HG03469 (cell line): ENCODE measurements at regions not wholly inside any gene's neighbourhood (a gene's known extent, or its start where the extent isn't known, plus 50 kb on each side); places are given as distances from the start of the nearest gene placed in this dataset.
"Not testable (repeated sequence)": the region's sequence is repeated elsewhere in the genome, so short reads cannot be mapped to it uniquely, and the experiment has no call there.

ENCODE experiments used
- ATAC-seq: cut with Tn5 transposase; IDR thresholded peaks from one replicate; pipeline ENCODE4 v1.9.1; 2021; ENCODE audit warnings: mild to moderate bottlenecking, moderate library complexity, moderate number of reproducible peaks; ENCODE audit not compliant: unreplicated experiment

DNA sequence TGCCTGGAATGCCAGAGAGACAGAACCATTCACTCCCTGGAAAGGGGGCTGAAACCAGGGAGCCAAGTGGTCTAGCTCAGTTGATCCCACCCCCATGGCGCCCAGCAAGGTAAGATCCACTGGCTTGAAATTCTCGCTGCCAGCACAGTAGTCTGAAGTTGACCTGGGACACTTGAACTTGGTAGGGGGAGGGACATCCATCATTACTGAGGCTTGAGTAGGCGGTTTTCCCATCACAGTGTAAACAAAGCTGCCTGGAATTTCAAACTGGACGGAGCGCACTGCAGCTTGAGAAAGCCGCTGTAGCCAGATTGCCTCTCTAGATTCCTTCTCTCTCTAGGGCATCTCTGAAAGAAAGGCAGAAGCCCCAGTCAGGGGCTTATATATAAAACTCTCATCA, 310.7 kb upstream of the DPPA4 start:
- no peak for ATAC-seq

DNA sequence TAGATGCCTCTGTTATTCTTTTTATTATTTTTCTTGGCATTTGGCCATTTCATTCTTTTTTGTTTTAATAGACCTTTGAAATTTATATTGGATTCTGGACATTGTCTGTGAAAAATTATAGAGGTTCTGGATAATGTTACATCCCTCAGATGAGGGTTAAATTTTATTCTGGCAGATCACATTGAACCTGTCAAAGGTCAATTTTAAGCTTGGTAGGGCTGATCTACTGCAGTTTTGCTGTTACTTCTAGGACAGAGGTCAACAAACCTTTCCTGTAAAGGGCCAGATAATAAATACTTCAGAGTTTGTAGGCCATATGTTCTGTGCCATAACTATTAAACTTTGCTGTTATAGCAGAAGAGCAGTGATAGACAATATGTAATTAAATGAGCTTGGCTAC, 318.9 kb upstream of the DPPA4 start:
- ATAC-seq: no peak

DNA sequence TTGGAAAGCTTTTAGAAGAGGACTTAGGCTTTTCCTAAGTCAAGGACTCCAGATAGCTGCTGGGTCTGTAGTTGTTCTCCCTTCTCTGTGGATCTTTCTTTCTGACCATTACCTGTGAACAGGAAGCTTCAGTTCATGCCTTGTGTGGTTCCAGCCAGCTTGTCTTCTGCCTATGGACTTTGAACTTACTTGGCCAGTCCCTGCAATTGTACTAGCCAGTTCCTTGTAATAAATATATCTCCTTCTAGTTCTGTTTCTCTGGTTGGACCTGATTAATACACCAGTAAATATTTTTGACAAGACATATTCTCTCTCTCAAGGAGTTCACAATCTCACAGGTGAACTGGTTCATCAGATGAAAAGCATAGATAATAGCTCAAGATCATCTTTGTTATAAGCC, 341.3 kb upstream of the DPPA4 start:
- no peak for ATAC-seq

DNA sequence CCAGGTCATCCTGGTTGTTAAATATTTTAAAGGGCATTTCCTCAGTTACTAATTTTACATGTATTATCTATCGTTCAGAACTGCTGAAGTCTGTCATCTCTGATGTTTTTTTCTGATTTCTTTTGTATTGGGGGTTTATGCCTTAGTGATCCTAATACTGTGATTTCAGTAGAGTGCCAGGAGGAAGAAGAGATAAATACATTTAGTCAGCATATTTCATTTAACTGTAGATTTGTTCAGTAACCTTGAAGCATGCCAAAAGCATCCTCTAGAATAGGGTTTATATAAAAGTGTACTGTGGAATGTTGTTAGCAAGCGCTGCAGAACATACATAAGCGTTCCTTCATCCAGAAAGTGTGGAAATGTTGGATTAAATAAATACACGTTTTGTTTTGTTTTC, 342.3 kb upstream of the DPPA4 start:
- no peak for ATAC-seq

DNA sequence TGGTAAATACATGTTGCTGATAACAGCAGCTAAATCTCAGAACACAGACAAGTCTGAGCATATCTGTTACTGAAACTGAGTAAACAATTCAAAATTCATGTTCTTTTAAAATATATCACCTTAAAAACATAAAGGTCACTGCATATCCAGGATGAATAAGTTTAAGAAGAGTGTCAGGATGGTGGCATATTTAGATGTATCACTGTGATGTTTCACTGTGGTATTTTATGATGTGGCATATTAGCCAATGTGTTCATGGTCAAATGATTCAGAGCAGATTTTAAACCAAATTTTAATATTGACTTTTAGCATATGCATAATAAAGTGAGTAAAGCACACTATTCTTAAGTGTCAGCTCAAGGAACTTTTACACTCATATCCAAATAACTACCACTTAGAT, 346.4 kb upstream of the DPPA4 start:
- ATAC-seq: no peak

DNA sequence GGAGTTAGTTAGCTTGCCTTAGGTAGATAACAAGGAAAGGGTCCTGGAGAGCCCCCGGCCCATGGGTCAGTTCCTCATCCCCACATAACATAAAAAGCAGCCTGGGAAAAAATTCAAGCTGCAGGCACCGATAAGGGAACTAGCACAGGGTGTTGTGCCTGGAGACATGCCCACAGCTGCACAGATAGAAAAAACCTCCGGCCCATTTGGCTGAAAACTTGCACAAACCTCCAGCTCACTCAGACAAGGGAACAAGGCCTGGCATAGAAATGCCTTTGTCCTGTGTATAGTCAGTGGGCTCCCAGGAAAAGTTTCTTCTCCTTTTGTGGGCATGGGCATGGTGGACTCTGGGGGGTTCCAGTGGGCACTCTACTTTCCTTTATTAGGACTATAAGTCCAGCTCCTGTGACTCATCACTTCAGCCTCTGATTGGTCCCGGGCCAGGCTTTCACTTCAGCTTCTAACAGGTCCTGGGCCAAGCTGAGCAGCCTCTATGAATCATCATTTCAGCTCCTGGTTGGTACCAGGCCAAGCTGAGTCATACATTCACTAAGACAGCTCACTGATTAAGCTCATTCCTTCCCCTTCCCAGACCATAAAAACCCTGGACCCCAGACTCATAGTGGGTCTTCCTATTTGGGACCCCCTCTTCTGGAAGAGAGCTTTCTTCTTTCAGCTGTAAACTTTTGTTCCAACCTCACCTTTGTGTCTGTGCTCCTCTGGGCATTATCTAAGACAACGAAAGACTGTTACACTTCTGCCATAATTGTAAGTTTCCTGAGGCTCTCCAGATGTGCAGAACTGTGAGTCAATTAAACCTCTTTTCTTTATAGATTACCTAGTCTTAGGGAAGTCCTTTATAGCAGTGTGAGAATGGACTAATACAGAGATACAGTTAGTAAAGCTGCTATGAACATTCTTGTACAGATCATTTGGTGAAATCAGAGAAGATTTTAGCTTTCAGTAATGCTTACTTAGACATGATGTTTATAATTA, 348.0 kb upstream of the DPPA4 start:
- ATAC-seq: no peak

DNA sequence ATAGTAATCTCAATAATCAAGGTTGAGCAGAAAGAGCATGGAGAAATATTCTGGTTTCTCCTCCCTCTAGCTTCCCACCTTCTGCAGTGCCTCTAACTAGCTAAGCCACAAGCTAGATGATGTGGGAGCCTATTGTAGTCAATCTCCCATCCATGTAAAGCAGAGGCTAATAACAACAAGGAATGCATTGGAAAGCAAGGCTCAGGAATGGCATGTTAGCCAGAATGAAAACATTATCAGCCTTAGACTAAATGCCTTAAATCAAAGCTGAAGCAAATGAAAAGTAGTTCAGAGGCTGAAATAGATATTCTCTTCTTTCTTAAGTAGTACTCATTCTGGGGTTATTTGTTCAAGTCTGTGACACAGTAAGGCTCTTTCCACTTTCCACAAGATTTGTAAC, 350.3 kb upstream of the DPPA4 start:
- no peak for ATAC-seq

DNA sequence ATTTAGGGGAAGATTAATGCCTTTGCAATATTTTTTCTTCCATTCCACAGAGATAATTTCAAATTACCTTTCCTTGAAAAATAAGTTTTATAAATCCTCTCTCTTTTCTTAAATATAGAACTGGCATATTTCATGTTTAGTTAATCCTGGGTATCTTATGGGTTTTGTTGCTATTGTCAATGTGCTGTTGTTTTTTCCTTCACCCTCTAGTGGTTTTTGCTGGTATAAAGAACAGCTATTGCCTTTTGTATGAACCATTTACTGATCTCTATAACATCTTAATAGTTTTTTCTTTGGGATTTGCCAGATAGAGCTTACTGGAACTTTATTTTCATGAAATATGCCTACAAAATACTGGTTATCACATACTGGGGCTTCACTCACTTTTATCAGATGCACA, 359.6 kb upstream of the DPPA4 start:
- no peak for ATAC-seq

DNA sequence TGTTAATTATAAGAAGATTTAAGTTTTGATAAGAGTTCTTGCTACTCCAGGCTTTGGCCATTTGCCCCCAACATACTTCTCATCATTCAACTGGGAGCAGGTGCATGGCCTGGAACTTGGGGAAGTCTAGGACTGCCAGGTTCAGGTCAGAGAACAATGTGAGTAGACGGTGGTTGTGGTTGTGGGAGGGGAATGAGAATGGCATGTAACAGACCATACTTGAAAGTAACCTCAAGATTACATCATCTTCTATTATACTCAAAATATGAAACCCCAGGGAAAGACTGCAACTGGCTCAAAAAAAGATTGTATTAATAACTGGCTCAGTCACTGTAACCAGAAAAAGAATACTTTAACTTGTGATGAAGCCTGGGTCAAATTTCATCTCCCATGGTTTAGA, 364.9 kb upstream of the DPPA4 start:
- no peak for ATAC-seq

DNA sequence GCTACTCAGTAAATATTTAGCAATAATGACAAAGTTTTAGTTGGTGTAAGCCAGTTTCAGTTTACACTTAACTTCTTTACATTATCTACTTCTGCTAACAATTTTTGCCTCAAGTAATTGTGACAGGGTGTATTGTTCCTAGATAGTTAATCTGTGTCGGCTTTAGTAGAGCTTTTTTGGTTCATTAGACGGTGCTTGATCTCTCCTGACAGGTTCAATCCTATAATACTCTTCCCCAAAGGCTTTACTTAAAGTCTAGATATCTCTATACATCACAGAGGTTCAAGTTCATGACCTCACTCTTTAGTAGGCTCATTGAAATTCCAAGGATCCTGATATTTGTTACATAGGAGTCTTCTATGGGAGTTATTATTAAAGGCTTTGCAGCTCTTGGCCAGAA, 365.6 kb upstream of the DPPA4 start:
- no peak for ATAC-seq

DNA sequence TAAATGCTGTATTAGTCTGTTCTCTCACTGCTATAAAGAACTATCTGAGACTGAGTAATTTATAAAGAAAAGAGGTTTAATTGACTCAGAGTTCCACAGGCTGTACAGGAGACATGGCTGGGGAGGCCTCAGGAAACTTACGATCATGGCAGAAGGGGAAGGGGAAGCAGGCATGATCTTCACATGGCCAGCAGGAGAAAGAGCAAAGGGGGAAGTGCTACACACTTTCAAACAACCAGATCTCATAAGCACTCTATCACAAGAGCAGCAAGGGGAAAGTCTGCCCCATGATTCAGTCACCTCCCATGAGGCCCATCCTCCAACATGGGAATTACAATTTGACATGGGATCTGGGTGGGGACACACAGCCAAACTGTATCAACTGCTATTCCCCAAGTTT, 367.8 kb upstream of the DPPA4 start:
- not testable (repeated sequence) for ATAC-seq

DNA sequence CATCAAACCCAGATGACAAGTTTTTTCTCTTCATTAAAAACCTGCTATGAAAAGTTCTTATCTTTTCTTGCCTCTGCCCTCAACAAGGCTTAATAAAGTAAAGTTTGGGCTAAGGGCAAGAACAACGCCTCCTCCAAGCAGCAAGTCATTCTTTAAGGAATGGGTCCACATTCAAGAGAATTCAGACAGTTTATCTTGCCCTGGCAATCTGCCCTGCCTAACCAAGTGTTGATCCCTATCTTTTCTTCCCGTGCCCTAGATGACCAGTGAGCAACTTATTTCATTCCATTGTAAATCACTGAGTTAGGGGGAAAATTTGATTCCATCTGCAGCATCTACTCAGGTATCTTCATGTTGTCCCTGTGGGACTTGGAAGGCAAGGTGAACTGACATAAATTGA, 370.3 kb upstream of the DPPA4 start:
- no peak for ATAC-seq

DNA sequence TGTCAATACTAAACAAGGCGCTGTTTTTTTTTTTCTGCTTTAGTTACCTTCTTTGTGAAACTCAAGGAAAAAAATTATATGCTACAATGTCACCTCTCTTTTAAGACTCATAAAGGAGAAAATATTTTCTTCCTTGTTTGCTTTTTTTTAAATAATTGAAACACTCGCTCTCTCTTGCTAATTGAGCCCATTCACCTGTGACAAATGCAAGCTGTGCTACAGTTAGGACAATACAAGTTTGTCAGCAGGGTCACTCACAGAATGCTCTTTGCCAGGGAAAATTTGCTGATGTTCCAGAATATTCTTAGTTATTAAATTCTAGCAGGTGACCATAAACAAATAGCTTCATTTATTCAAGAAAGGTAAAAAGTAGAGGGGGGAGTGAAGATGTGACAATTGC, 375.9 kb upstream of the DPPA4 start:
- ATAC-seq: no peak

DNA sequence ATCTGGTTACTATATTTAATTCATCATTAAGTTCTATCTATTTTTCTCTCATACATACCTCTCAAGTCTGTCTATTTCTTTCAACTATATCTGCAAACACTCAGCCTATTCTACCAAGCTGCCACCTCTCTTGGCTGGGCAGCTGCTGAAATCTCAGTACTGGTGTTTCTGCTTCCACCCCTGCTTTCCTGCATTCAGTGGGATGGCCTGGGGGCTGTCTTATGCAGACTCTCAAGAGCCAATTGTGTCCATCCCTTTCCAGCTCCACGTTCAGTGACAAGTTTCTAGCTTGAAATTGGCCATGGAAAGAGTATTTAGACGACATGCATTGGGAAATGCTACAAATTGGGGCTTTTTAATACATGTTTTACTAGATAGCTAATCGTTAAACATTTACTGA, 378.4 kb upstream of the DPPA4 start:
- ATAC-seq: no peak

DNA sequence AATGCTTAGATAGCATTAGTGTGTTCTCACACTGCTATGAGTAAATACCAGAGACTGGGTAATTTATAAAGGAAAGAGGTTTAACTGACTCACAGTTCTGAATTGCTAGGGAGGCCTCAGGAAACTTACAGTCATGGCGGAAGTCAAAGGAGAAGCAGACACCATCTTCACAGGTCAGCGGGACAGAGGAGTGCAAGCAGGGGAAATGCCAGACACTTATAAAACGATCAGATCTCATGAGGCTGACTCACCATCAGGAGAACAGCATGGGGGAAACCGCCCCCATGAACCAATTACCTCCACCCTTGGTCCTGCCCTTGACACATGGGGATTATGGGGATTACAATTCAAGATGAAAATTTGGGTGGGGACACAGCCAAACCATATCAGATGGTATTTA, 381.5 kb upstream of the DPPA4 start:
- no peak for ATAC-seq

DNA sequence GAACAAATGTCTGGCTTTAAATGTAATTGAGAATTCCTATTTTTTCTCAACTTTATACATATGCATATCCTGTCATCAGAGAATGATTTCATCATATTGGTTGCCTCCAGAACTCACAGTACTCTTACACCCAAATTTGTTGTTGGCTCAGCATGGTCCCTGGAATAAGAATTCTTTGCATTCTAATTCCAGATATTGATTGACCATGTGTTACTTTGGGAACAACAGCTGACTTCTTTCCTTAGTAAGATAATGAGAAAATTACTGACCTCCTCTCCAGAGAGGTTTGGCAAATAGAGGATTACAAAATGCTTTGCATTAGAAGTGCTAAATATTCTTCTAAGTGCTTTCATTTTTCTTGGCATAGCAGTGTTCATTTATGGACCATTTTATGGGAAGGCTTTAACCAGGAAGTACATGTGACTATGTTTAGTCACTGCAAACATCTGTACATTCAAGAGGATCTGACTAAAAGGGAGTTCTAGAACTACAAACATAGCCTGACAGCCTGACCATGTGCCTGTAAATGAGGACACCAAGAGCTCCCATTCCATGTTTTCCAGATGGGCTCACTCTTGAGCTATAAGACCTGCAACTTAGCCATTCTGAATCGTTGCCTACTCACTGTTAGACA, 391.6 kb upstream of the DPPA4 start:
- no peak for ATAC-seq

DNA sequence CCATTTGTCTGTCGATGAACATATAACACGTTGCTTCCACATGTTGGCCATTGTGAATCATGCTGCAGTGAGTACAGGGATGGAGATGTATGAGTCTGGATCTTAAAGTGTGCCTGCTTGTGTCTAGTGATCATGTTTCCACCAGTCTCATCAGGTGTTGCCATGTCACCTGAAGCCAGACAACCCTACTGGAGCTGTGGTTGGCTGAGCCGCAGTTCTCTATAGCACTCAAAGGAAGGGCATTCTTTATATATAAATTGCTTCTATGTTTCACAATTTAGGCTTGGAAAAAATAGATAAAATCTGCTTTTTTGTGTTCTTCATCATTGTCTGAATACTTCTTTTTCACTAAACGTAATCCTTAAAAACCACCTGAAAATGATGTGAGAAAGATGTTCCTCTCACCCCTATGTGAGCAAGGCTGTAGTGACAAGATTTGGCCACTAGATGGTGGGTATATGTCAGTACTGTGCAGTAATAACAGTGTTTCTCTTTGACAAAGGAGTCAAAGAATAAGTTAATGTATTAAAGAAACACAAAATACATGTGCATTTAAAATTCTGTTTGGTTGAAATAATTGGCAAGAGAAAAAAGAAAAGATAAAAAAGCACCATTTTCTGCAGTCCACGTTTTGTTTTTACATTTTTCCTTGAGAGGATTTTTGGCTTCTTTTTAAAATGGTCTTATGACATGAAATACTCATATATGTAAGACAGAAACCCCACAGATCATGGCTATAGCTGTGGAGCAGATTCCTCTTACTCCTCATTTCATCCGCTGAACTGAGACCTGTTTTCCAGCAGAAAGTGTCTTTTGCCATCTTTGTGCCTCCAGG, 394.5 kb upstream of the DPPA4 start:
- ATAC-seq: peak; percentile 94

DNA sequence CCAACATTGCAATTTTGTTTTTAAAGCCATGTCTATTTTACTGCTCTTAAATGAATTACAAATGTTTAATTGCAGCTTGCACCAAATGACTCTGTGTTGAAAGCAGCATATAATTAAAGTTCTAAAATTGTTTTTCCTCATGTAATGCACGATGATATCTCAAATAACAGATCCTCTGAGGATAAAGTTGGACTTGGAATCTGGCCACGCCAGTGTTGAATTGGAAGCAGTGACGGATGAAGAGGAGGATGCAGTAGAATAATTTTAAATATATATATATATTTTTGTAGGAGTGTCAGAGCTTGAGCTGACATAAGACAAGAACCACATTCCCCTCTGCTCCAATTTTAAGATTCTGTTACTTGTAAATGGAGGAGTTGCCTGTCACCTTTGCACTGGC, 406.6 kb upstream of the DPPA4 start:
- no peak for ATAC-seq

DNA sequence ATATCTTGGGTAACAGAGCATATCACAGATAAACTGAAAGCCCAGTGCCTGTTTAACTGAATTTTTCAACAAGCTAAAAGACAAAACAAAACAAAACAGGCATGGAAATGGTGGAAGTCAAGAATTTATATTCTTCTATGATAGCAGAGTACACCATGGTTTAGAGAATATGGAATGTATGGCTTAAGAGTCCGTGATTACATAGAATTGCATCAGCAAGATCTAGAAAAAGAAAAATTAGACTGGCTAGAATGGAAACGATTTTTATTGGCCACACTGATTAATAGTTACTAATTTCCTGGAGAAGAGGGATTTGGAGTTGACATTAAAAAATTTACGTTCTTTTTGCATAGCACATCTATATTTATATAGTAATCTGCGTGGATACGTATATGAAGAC, 435.2 kb upstream of the DPPA4 start:
- no peak for ATAC-seq

DNA sequence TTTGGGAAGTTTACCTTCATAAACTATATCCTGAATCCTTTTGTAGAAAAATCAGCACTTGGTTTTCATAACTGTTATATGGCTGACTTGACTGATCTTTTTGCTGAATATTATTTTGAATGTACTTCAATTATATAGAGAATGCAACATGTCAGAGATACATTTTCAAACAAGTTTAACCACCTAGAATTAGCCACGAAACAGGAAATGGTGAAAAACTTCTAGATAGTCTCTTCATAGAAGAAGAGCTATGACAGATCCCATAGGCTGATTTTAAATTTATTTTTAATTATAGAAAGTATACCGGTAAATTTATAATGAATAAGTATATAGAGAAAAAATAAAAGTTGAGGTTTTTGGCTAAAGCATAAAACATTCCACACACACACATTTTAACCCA, 436.8 kb upstream of the DPPA4 start:
- ATAC-seq: no peak

DNA sequence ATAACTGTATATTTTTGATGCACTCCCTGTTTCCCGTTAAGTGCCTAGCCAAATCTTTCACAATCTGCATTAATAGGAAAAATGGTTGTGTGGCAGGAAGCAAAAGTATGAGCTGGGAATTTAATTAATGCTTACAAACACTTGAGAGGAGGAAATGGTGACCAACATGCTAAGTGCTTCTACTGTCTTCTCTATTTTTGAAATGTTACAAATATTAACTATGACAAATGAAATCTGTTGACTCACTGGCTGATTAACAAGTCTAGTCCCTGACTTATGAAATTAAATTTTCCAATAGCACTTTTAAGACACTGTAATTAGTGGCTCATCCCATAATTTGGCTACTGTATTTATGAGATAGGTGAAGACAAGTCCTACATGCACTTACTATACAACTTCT, 446.9 kb upstream of the DPPA4 start:
- ATAC-seq: no peak
